ENCODE measurements at regions not wholly inside any gene's neighbourhood (a gene's known extent, or its start where the extent isn't known, plus 50 kb on each side); places are given as distances from the start of the nearest gene placed in this dataset.

DNA sequence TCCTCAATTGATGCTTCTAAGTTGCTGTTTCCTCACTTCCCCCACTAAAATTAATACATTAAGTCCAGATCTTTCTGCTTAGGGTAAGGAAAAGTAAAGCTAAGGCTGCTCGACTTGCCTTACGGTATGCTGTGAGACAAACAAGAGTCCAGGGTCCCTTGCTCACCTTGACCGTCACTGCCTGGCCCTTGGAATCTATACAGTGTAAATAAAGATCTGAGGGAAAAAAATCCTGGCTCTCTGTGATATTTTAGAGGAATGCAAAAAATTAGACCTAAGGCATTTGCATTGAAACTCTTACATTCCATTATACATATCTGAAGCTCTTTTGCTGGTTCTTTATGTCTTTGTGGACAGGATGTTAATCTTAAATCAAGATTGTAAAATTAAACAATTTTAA is 129.6 kb upstream of the HCCS start:
- TF ChIP-seq POLR2AphosphoS5 (IDR thresholded peaks at IDR 0.05) = no peak
- TF ChIP-seq, protein P1, sequence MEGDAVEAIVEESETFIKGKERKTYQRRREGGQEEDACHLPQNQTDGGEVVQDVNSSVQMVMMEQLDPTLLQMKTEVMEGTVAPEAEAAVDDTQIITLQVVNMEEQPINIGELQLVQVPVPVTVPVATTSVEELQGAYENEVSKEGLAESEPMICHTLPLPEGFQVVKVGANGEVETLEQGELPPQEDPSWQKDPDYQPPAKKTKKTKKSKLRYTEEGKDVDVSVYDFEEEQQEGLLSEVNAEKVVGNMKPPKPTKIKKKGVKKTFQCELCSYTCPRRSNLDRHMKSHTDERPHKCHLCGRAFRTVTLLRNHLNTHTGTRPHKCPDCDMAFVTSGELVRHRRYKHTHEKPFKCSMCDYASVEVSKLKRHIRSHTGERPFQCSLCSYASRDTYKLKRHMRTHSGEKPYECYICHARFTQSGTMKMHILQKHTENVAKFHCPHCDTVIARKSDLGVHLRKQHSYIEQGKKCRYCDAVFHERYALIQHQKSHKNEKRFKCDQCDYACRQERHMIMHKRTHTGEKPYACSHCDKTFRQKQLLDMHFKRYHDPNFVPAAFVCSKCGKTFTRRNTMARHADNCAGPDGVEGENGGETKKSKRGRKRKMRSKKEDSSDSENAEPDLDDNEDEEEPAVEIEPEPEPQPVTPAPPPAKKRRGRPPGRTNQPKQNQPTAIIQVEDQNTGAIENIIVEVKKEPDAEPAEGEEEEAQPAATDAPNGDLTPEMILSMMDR (IDR thresholded peaks at IDR 0.05) = no peak
- no peak for TF ChIP-seq POLR2A (IDR thresholded peaks at IDR 0.05)
- no peak for TF ChIP-seq EP300 (IDR thresholded peaks at IDR 0.05)

All from gastroesophageal sphincter (tissue), 3 donors.